ENCODE measurements at regions not wholly inside any gene's neighbourhood (a gene's known extent, or its start where the extent isn't known, plus 50 kb on each side); places are given as distances from the start of the nearest gene placed in this dataset.

DNA sequence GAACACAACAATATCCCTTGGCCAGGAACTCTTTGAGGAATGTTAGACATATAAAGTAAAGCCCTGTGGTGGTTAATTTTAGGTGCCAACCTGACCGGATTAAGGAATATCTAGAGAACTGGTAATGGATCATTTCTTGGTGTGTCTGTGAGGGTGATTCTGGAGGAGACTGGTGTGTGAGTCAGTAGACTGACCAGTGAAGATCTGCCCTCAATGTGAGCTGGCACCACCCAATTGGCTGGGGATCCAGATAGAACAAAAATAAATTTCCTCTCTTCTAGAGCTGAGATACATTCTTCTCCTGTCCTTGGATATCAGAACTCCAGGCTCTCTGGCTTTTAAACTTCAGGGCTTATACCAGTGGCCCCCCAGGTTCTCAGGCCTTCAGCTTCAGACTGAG, 56.2 kb upstream of the TNPO1 start:
- no peak for TF ChIP-seq Cebpa-rat (IDR thresholded peaks at IDR 0.05)
- no peak overlapping the region for H3K4me3 ChIP-seq

GRCh38 chr5:72752909-72753308, 63.6 kb upstream of the TNPO1 start:
- H3K4me3 ChIP-seq = no peak overlapping the region
- no peak overlapping the region for H3K27ac ChIP-seq
- no peaks in the 10 kb centered on the region for H3K9me3 ChIP-seq
- no peak overlapping the region for H3K4me2 ChIP-seq
- no peak for TF ChIP-seq Cebpa-rat (IDR thresholded peaks at IDR 0.05)
- no peaks in the 10 kb centered on the region for H3K27me3 ChIP-seq
- H4K20me1 ChIP-seq = no peaks in the 10 kb centered on the region
- no peaks in the 10 kb centered on the region for H3K4me1 ChIP-seq
- no peak overlapping the region for H3K9ac ChIP-seq
- H3K36me3 ChIP-seq = no peaks in the 10 kb centered on the region

More for the DNA sequence above, 56.2 kb upstream of the TNPO1 start:
- no peak overlapping the region for H3K27ac ChIP-seq
- H3K4me1 ChIP-seq = no peaks in the 10 kb centered on the region
- no peak overlapping the region for H3K9ac ChIP-seq
- H3K27me3 ChIP-seq = no peaks in the 10 kb centered on the region
- peaks cover 4% of the 10 kb centered on the region; the same call in 1 of the 2 replicates for H3K9me3 ChIP-seq
- H3K4me2 ChIP-seq = no peak overlapping the region
- H3K36me3 ChIP-seq = no peaks in the 10 kb centered on the region
- no peaks in the 10 kb centered on the region for H4K20me1 ChIP-seq

- TF ChIP-seq Cebpa-rat (IDR thresholded peaks at IDR 0.05) = no peak
- H3K27me3 ChIP-seq = no peaks in the 10 kb centered on the region
- no peaks in the 10 kb centered on the region for H3K4me1 ChIP-seq
- no peaks in the 10 kb centered on the region for H4K20me1 ChIP-seq
- H3K4me3 ChIP-seq = no peak overlapping the region
- H3K4me2 ChIP-seq = no peak overlapping the region
- H3K27ac ChIP-seq = no peak overlapping the region
- no peaks in the 10 kb centered on the region for H3K9me3 ChIP-seq
- no peaks in the 10 kb centered on the region for H3K36me3 ChIP-seq
- no peak overlapping the region for H3K9ac ChIP-seq
These were observed 67.0 kb upstream of the TNPO1 start for GRCh38 chr5:72749362-72749997.

- Histone ChIP-seq H3K27me3 (no peaks in the 10 kb centered on the region), H3K9ac (no peak overlapping the region)
These were observed 68.6 kb upstream of the TNPO1 start for GRCh38 chr5:72747826-72748225.

GRCh38 chr5:72746736-72747135, 69.7 kb upstream of the TNPO1 start:
- H3K9ac ChIP-seq = no peak overlapping the region
- no peaks in the 10 kb centered on the region for H4K20me1 ChIP-seq
- no peak overlapping the region for H3K27ac ChIP-seq
- no peaks in the 10 kb centered on the region for H3K36me3 ChIP-seq
- H3K27me3 ChIP-seq = no peaks in the 10 kb centered on the region
- no peak for TF ChIP-seq Cebpa-rat (IDR thresholded peaks at IDR 0.05)
- H3K4me1 ChIP-seq = no peaks in the 10 kb centered on the region
- no peak overlapping the region for H3K4me3 ChIP-seq
- H3K4me2 ChIP-seq = no peak overlapping the region
- no peaks in the 10 kb centered on the region for H3K9me3 ChIP-seq

More at GRCh38 chr5:72747826-72748225, 68.6 kb upstream of the TNPO1 start:
- Histone ChIP-seq H3K27ac (no peak overlapping the region), H3K4me1 (no peaks in the 10 kb centered on the region), H3K4me3 (no peak overlapping the region), H3K36me3 (no peaks in the 10 kb centered on the region), H3K9me3 (no peaks in the 10 kb centered on the region), H4K20me1 (no peaks in the 10 kb centered on the region), H3K4me2 (no peak overlapping the region)
- TF ChIP-seq Cebpa-rat (IDR thresholded peaks at IDR 0.05) = no peak

DNA sequence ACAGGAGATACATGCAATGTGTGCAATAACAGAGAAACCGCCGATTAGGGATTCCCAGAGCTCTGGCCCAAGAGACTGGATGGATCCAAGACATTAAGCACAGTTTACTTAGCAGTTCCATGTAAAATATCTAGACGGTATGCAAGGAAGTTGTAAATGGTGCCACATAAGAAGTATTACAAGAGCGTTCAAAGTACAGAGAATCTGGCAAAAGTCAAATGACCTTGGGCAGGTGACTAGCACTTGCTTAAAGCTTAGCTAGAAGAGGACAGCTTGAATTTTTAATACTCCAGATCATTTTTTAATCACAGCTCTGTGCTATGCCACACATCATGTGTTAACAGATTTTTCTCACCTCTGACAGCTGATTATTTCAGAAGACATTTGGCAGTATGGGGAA, 72.3 kb upstream of the TNPO1 start:
- no peaks in the 10 kb centered on the region for H3K27me3 ChIP-seq
- no peaks in the 10 kb centered on the region for H3K36me3 ChIP-seq
- no peak overlapping the region for H3K9ac ChIP-seq
- H4K20me1 ChIP-seq = no peaks in the 10 kb centered on the region
- H3K4me2 ChIP-seq = no peak overlapping the region
- no peak for TF ChIP-seq Cebpa-rat (IDR thresholded peaks at IDR 0.05)
- H3K9me3 ChIP-seq = no peaks in the 10 kb centered on the region
- no peaks in the 10 kb centered on the region for H3K4me1 ChIP-seq
- no peak overlapping the region for H3K4me3 ChIP-seq
- no peak overlapping the region for H3K27ac ChIP-seq

DNA sequence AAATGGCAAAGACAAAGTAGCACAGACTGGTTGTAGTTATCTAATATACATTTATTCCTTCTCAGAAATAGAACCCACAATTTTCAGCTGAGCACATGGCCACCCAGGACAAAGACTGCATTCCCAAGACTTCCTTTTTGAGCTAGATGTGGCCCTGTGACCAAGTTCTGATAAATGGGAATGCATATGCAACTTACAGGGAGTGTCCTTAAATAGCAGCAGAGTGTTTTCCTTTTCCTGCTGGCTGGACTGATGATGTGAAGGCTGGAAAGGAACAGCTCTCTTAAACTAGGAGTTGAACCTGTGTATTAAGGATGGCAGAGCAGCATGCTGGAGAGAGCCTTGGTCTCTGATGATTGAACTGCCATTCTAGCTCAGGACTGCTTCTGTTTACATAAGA, 74.7 kb upstream of the TNPO1 start:
- Histone ChIP-seq H3K4me1 (no peaks in the 10 kb centered on the region), H3K4me2 (no peak overlapping the region), H3K4me3 (no peak overlapping the region), H3K9me3 (no peaks in the 10 kb centered on the region), H3K27ac (no peak overlapping the region), H4K20me1 (no peaks in the 10 kb centered on the region), H3K9ac (no peak overlapping the region), H3K27me3 (no peaks in the 10 kb centered on the region), H3K36me3 (no peaks in the 10 kb centered on the region)
- no peak for TF ChIP-seq Cebpa-rat (IDR thresholded peaks at IDR 0.05)

DNA sequence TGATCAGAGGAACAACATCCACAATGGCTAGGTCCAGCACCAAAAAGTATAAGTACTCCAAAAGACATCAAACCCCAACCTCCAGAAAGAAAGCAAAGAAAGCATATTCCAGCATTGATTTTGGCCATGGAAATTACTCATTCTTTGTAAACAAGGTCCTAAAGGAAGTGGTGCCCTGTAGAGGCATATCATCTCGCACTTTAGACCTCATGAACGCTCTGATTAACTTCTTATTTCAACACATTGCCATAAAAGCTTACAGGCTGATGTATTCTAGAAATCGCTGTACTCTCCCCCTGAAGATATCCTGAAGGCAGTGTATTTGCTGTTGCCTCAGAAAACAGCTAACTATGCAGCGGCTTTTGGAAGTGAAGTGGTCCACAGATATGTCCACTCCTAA, 82.7 kb upstream of the TNPO1 start:
- H3K27ac ChIP-seq = no peak overlapping the region
- no peaks in the 10 kb centered on the region for H3K4me1 ChIP-seq
- no peaks in the 10 kb centered on the region for H3K36me3 ChIP-seq
- no peaks in the 10 kb centered on the region for H4K20me1 ChIP-seq
- no peak overlapping the region for H3K9ac ChIP-seq
- no peaks in the 10 kb centered on the region for H3K9me3 ChIP-seq
- H3K27me3 ChIP-seq = no peaks in the 10 kb centered on the region
- no peak overlapping the region for H3K4me3 ChIP-seq
- no peak overlapping the region for H3K4me2 ChIP-seq
- TF ChIP-seq Cebpa-rat (IDR thresholded peaks at IDR 0.05) = no peak

- H4K20me1 ChIP-seq = no peaks in the 10 kb centered on the region
- no peaks in the 10 kb centered on the region for H3K4me1 ChIP-seq
- no peak overlapping the region for H3K4me3 ChIP-seq
- no peak overlapping the region for H3K9ac ChIP-seq
- no peak for TF ChIP-seq Cebpa-rat (IDR thresholded peaks at IDR 0.05)
- no peak overlapping the region for H3K27ac ChIP-seq
- no peak overlapping the region for H3K4me2 ChIP-seq
- H3K27me3 ChIP-seq = no peaks in the 10 kb centered on the region
- H3K9me3 ChIP-seq = no peaks in the 10 kb centered on the region
- H3K36me3 ChIP-seq = no peaks in the 10 kb centered on the region
These were observed 92.9 kb upstream of the TNPO1 start for GRCh38 chr5:72723581-72723980.

DNA sequence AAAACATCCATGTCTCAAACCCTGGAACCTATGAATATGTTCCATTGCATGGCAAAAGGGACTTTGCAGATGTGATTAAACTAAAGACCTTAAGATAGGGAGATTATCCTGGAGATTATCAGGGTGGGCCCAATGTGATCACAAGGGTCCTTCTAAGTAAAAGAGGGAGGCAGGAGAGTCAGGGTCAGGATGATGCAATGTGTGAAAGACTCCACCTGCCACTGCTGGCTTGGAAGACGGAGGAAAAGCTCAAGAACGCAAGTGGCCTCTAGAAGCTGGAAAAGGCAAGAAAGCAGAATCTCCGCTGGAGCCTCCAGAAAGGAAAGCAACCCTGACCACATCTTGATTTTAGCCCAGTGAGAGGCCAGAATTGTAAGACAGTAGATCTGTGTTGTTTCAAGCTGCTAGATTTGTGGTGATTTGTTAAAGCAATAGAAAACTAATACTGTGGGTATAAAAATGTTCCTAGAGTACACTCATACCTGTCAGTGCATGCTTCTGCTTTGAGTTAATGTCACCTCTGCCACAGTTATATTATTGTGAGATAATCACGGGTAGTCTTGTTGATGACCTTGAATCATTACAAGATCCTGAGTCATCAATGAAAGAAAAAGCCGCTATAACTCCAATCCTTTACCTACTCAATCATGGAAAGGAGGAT, 93.5 kb upstream of the TNPO1 start:
- Histone ChIP-seq H4K20me1 (no peaks in the 10 kb centered on the region), H3K9ac (no peak overlapping the region), H3K27ac (no peak overlapping the region), H3K4me1 (no peaks in the 10 kb centered on the region), H3K9me3 (no peaks in the 10 kb centered on the region), H3K36me3 (no peaks in the 10 kb centered on the region), H3K4me3 (no peak overlapping the region), H3K4me2 (no peak overlapping the region), H3K27me3 (no peaks in the 10 kb centered on the region)
- no peak for TF ChIP-seq Cebpa-rat (IDR thresholded peaks at IDR 0.05)
